ENCODE measurements at regions not wholly inside any gene's neighbourhood (a gene's known extent, or its start where the extent isn't known, plus 50 kb on each side); places are given as distances from the start of the nearest gene placed in this dataset.
A peak's percentile ranks its signal among the peaks of the same experiment; 100 is the strongest.

DNA sequence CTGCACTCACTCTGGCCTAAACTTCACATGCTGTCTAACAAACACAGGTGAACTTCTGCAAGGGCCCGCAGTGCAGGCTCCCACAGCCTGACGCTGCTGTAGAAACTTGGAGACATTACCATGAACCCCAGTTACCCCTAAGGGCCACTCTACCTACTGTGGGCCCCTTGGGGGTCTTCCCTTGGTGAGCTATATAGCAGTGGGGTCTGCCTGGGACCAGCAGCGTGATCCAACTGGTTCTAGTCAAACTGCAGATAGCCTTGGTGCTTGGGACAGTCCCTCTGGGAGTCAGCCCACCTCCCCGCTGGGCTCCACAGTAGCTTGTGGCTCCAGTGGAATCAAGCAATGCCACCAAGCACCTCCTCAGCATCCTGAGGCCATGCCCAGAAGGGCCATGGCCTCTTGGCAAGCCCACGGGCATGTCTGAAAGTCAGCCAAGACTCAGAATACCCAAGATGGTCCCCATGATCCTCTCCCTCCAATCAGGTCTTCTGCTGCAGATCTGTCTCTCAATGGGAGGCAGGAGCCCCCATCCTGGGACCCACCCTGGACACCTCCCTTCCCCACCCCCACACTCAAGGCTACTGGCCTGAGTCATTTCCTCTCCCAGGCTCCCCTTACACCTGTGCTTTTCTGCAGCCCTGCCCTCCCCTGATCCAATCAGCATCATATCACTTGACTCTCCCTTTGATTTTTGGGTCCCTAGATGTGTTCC, 230.0 kb upstream of the IRX1 start:
- Histone ChIP-seq H3K27ac (no peak overlapping the region), H3K36me3 (no peaks in the 10 kb centered on the region), H3K9me3 (no peaks in the 10 kb centered on the region), H3K4me3 (no peak overlapping the region), H3K27me3 (no peaks in the 10 kb centered on the region), H3K4me1 (no peaks in the 10 kb centered on the region)
- no peak for TF ChIP-seq POLR2AphosphoS5 (IDR thresholded peaks at IDR 0.05)
- no peak for TF ChIP-seq POLR2A (IDR thresholded peaks at IDR 0.05)
- no peak for TF ChIP-seq EP300 (IDR thresholded peaks at IDR 0.05)
- TF ChIP-seq, protein P1, sequence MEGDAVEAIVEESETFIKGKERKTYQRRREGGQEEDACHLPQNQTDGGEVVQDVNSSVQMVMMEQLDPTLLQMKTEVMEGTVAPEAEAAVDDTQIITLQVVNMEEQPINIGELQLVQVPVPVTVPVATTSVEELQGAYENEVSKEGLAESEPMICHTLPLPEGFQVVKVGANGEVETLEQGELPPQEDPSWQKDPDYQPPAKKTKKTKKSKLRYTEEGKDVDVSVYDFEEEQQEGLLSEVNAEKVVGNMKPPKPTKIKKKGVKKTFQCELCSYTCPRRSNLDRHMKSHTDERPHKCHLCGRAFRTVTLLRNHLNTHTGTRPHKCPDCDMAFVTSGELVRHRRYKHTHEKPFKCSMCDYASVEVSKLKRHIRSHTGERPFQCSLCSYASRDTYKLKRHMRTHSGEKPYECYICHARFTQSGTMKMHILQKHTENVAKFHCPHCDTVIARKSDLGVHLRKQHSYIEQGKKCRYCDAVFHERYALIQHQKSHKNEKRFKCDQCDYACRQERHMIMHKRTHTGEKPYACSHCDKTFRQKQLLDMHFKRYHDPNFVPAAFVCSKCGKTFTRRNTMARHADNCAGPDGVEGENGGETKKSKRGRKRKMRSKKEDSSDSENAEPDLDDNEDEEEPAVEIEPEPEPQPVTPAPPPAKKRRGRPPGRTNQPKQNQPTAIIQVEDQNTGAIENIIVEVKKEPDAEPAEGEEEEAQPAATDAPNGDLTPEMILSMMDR (IDR thresholded peaks at IDR 0.05): no peak
- DNase-seq (no peak), ATAC-seq (ENCODE audit: low FRiP score in 2 of 2) (peak in 1 of 2 donors; percentile 49)
- WGBS, 2 donors: 89 to 95% methylated on average over 2 to 5 of the region's 5 CpGs

DNA sequence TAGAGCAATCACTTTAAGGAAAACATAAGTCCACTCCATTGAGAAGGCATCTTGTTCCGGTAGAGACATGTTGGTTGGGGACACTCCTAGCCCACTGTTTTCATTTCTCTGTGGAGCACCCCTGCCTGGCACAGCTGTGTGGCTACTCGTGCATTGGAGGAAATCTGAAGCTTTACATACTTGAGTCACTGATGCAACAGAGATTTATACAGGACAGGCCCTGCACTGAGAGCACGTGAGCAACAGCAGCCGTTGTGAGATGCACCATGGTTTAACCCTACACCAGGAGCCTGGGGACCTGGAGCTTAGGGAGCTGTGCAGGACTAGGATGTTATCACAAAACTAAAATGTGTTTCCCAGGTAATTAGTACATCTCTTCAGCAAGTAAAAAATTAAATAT, 230.7 kb upstream of the IRX1 start:
- TF ChIP-seq EP300 (IDR thresholded peaks at IDR 0.05) (no peak), POLR2A (IDR thresholded peaks at IDR 0.05) (no peak), POLR2AphosphoS5 (IDR thresholded peaks at IDR 0.05) (no peak)
- TF ChIP-seq, protein P1 (IDR thresholded peaks at IDR 0.05): no peak
- Histone ChIP-seq H3K36me3 (no peaks in the 10 kb centered on the region), H3K9me3 (peaks cover 0 to 4% (median 0%) of the 10 kb centered on the region in 4 donors), H3K27me3 (no peaks in the 10 kb centered on the region), H3K4me3 (no peak overlapping the region), H3K4me1 (no peaks in the 10 kb centered on the region), H3K27ac (no peak overlapping the region)
- 60 to 70% methylated on average over 4 of the region's 4 CpGs for WGBS, 2 donors
- ATAC-seq (ENCODE audit: low FRiP score in 2 of 2) (no peak), DNase-seq (no peak)

DNA sequence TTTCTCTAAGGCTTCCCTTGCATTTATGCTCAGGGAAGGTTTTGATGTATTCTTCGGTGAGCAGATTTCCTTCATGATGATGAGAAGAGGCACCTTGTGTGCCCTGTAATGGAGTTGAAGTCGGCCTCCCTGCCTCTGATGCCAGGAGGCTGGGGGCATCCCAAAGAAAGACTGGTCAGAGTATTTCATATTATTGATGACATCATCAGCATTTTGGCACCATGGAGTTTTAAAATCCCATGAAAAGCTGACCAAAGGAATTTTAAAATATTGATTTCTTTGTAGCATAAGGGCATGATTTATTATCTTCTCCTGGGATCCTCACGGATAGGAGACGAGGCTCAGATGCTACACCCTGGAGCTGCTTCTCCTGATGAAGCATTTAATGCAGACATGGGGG, 231.2 kb upstream of the IRX1 start:
- TF ChIP-seq, protein P1 (IDR thresholded peaks at IDR 0.05): no peak
- no peak for TF ChIP-seq EP300 (IDR thresholded peaks at IDR 0.05)
- TF ChIP-seq POLR2A (IDR thresholded peaks at IDR 0.05): no peak
- TF ChIP-seq POLR2AphosphoS5 (IDR thresholded peaks at IDR 0.05): no peak
- Histone ChIP-seq H3K27me3 (no peaks in the 10 kb centered on the region), H3K36me3 (no peaks in the 10 kb centered on the region), H3K9me3 (peaks cover 0 to 4% (median 0%) of the 10 kb centered on the region in 4 donors), H3K27ac (no peak overlapping the region), H3K4me3 (no peak overlapping the region), H3K4me1 (no peaks in the 10 kb centered on the region)
- DNase-seq (no peak), ATAC-seq (ENCODE audit: low FRiP score in 2 of 2) (no peak)
- WGBS, 2 donors: 80 to 85% methylated on average over 4 of the region's 4 CpGs

DNA sequence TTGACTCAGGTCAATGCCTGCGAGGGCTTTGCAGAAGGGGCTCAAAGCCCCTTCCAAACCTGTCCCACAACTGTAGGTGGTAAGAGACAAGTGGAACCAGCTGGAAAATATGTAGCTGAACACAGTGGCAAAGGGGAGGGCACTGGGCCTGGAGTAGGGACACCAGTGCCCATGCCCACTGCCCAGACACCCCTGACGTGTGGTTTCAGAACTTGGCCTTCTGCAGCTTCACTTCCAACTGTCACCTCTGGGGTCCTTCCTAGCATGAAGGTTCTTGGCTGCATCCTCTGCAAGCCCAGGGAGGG, 233.1 kb upstream of the IRX1 start:
- no peak for ATAC-seq (ENCODE audit: low FRiP score in 2 of 2)
- Histone ChIP-seq H3K27me3 (no peaks in the 10 kb centered on the region), H3K27ac (no peak overlapping the region), H3K4me3 (no peak overlapping the region), H3K4me1 (no peaks in the 10 kb centered on the region), H3K36me3 (no peaks in the 10 kb centered on the region), H3K9me3 (peaks cover 0 to 4% (median 0%) of the 10 kb centered on the region in 4 donors)
- no peak for DNase-seq
- TF ChIP-seq POLR2A (IDR thresholded peaks at IDR 0.05): no peak
- TF ChIP-seq, protein P1 (IDR thresholded peaks at IDR 0.05): no peak
- TF ChIP-seq EP300 (IDR thresholded peaks at IDR 0.05): no peak
- TF ChIP-seq POLR2AphosphoS5 (IDR thresholded peaks at IDR 0.05): no peak
- WGBS, 2 donors: 86% methylated on average over 2 of the region's 2 CpGs; no CpG with 5 or more reads in 1 of the 2 donors
